HG03521 (cell line): ENCODE measurements at regions not wholly inside any gene's neighbourhood (a gene's known extent, or its start where the extent isn't known, plus 50 kb on each side); places are given as distances from the start of the nearest gene placed in this dataset.

ENCODE experiments used
- ATAC-seq: cut with Tn5 transposase; IDR thresholded peaks from one replicate; pipeline ENCODE4 v1.9.1; 2021; ENCODE audit warnings: mild to moderate bottlenecking, moderate library complexity; ENCODE audit not compliant: unreplicated experiment

GRCh38 chr7:42338231-42338915 lies 101.4 kb upstream of the GLI3 start:
- no peak for ATAC-seq

GRCh38 chr7:42337225-42337905 lies 100.4 kb upstream of the GLI3 start:
- ATAC-seq: no peak

DNA sequence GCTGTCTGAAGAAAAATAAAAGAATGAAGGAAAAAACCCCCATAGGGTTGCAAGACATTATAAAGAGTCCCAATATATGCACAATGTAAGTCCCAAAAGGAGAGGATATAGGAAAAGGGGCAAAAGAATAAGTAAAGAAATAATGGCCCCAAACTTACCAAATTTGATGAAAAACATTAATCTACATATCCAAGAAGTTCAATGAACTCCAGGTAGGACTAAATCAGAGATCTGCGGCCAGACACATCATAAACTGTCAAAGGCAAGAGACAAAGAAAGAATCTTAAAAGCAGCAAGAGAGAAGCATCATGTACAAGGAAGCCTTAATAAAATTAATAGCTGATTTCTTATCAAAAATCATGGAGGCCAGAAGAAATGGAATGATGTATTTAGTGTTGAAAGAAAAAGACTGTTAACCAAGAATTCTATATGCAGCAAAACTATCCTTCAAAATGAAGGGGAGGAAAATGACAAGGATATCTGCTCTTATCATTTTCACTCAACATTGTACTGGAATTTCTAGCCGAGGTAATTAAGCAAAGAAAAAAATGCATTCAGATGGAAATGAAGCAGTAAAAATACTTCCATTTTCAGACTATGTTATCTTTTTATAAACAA lies 95.7 kb upstream of the GLI3 start:
- ATAC-seq: no peak

GRCh38 chr7:42319631-42320030 lies 82.6 kb upstream of the GLI3 start:
- ATAC-seq: no peak

DNA sequence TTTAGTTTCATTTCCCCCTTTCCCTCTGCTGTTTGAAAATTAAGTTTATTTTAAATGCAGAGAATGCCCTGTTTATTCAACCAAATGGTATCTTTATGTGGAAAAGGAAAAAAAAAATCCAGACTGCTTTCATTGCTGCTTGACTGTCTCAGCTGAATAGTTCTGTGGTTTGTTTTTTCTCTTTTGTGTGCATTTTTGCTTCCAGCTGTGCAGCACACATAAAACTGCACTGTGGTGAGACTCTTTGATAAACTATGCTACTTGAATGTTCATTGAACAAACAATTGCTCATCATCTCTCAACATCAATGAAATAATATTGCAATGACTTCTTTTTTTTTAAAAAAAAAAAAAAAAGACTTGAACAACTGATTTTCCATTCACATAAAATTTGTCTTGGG lies 78.6 kb upstream of the GLI3 start:
- ATAC-seq: no peak

DNA sequence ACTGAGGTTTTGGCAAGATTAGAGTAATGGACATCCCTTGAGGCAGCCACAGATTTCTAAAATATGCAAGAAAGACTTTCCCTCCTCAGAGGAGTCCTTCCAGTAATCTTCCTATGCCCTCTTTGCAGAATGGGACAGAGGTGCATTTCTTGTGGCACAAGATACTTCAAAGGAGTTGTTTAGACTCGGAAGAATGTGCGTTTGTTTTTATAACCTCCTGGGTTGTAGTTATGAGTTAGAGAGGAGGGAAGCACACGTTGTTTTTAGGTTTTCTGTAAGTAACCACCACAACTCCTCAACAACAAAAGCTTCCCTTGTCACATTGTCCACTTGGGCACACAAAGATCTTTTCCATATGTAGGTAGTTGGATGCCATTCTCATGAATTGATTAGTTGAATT lies 78.1 kb upstream of the GLI3 start:
- ATAC-seq: no peak

DNA sequence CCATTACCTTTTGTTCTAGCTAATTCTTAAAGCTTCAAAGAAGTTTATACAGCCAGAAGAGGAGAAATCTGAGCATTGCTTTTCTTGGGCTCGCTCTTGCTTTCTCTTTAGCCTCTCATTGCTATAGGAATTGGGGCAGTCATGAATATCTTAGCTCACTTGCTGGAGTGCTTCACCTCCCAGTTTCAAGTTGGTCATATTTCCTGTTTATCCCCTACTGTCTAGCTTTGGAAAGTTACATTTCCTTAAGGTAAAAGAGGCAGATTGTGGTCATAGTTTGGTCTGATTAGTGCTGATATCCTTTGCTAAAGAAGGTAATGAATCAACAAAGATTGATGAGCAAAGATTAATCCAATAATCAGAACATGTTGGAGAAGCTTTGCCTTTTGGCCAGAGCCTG lies 77.7 kb upstream of the GLI3 start:
- no peak for ATAC-seq

- ATAC-seq: no peak
Measured at GRCh38 chr7:42311195-42311594, 74.2 kb upstream of the GLI3 start.

GRCh38 chr7:42292991-42293521 lies 56.0 kb upstream of the GLI3 start:
- ATAC-seq: no peak

DNA sequence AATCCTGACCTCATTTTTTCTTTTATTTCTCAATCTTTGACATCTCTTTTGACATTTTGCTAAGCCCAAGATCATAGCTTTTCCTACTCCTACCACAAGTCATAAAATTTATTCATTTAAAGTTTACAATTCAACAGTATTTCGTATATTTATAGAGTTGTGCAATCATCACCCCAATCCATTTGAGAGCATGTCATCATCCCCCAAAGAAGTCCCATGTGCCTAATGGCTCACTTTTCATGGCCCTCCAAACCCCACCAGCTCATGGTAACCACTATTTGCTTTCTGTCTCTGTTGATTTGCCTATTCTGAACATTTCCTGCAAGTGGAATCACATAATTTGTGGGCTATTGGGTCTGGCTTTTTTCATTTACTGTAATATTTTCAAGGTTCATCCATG lies 52.5 kb upstream of the GLI3 start:
- ATAC-seq: no peak
